ENCODE measurements at regions not wholly inside any gene's neighbourhood (a gene's known extent, or its start where the extent isn't known, plus 50 kb on each side); places are given as distances from the start of the nearest gene placed in this dataset.

DNA sequence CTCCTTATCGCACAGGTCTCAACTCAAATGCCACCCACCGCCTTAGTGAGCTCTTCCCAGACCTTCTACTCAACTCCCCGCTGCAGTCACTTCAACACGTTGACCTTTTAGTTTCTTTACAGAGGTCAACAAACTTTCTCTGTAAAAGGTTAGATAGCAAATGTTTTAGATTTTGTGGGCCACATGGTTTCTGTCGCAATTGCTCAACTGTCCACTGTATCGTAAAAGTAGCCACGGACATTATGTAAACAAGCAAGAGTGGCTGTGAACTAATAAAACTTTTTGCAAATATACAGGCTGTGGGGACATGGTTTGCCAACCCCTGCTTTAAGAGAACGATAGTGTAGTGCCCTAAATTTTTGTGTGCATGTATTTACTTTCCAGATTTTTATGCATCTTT, 247.6 kb upstream of the TSHZ2 start:
- TF ChIP-seq, protein P1, sequence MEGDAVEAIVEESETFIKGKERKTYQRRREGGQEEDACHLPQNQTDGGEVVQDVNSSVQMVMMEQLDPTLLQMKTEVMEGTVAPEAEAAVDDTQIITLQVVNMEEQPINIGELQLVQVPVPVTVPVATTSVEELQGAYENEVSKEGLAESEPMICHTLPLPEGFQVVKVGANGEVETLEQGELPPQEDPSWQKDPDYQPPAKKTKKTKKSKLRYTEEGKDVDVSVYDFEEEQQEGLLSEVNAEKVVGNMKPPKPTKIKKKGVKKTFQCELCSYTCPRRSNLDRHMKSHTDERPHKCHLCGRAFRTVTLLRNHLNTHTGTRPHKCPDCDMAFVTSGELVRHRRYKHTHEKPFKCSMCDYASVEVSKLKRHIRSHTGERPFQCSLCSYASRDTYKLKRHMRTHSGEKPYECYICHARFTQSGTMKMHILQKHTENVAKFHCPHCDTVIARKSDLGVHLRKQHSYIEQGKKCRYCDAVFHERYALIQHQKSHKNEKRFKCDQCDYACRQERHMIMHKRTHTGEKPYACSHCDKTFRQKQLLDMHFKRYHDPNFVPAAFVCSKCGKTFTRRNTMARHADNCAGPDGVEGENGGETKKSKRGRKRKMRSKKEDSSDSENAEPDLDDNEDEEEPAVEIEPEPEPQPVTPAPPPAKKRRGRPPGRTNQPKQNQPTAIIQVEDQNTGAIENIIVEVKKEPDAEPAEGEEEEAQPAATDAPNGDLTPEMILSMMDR (conservative IDR thresholded peaks at IDR 0.05; ENCODE audit: low read depth, low read length): no peak
- TF ChIP-seq EZH2 (IDR thresholded peaks at IDR 0.05; ENCODE audit: borderline replicate concordance, low read depth, low read length, poor library complexity, severe bottlenecking): no peak
